BLaER1 treated with 17β-estradiol and CSF1 and Interleukin-3, amounts not matched to agents 10 nM and 100 nM (cell line): ENCODE measurements at regions not wholly inside any gene's neighbourhood (a gene's known extent, or its start where the extent isn't known, plus 50 kb on each side); places are given as distances from the start of the nearest gene placed in this dataset.
"Not testable (repeated sequence)": the region's sequence is repeated elsewhere in the genome, so short reads cannot be mapped to it uniquely, and the experiment has no call there.

Experiments
- H3K27ac ChIP-seq, 11 experiments: shearing (Covaris generic); formaldehyde crosslinking; 2 replicates each; pipeline ENCODE4 v1.8.1; 2022
- H3K27me3 ChIP-seq, 11 experiments: shearing (Covaris generic); formaldehyde crosslinking; 2 replicates each; pipeline ENCODE4 v1.8.1; 2022
- H3K36me3 ChIP-seq, 11 experiments: shearing (Covaris generic); formaldehyde crosslinking; 2 replicates each; pipeline ENCODE4 v1.8.1; 2022
- H3K4me1 ChIP-seq, 10 experiments: shearing (Covaris generic); formaldehyde crosslinking; 2 replicates each; pipeline ENCODE4 v1.8.1; 2022
- H3K4me2 ChIP-seq, 11 experiments: shearing (Covaris generic); formaldehyde crosslinking; 2 replicates each; pipeline ENCODE4 v1.8.1; 2022
- H3K4me3 ChIP-seq, 10 experiments: shearing (Covaris generic); formaldehyde crosslinking; 2 replicates each; pipeline ENCODE4 v1.8.1; 2022
- H3K9ac ChIP-seq, 11 experiments: shearing (Covaris generic); formaldehyde crosslinking; 2 replicates each; pipeline ENCODE4 v1.8.1; 2022
- H3K9me3 ChIP-seq, 11 experiments: shearing (Covaris generic); formaldehyde crosslinking; replicated peaks in 1 of 11; 2 replicates each; pipeline ENCODE4 v1.8.1; 2022
- H4K20me1 ChIP-seq, 11 experiments: shearing (Covaris generic); formaldehyde crosslinking; 2 replicates each; pipeline ENCODE4 v1.8.1; 2022
- Cebpa-rat ChIP-seq, 11 experiments: shearing (Covaris generic); IDR thresholded peaks; 2 replicates each; pipeline ENCODE4 v1.8.1; 2022

- Histone ChIP-seq H3K9ac (no peak overlapping the region), H4K20me1 (no peaks in the 10 kb centered on the region), H3K36me3 (no peaks in the 10 kb centered on the region), H3K4me1 (peaks cover 23 to 87% (median 78%) of the 10 kb centered on the region in 10 experiments), H3K9me3 (no peaks in the 10 kb centered on the region), H3K4me2 (peak overlapping the region in 7 of 11 experiments; percentile 63 to 97 (median 77); a peak in 10 of 22 replicates), H3K4me3 (no peak overlapping the region), H3K27ac (no peak overlapping the region), H3K27me3 (peaks cover 0 to 4% (median 0%) of the 10 kb centered on the region in 11 experiments; a peak in 1 of 22 replicates)
- TF ChIP-seq Cebpa-rat (IDR thresholded peaks at IDR 0.05), result no peak
Measured at GRCh38 chr16:85530370-85530739, 82.8 kb upstream of the GSE1 start.

DNA sequence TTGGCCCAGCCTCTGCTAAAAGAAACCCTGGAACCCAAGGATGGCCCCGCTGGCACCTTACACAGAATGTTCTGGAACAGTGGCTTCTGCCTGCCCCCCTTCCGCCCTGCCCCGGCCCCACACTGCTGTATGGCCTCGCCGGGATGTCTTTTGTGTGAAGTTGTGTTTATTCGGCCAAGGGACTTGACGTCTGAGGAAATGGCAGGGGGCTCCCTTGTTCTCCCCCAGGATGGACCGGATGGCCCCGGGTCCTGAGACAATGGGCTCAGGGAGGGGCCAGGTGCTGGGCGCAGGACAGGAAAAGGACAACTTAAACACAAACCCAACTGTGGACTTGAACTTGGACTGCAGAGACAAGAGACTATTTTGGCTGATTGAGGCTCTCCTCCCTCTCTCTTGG, 81.6 kb upstream of the GSE1 start:
- peak overlapping the region in 10 of 11 experiments; percentile 17 to 77 (median 64); a peak in 19 of 22 replicates for H3K4me2 ChIP-seq
- H3K27me3 ChIP-seq, result peaks cover 0 to 4% (median 0%) of the 10 kb centered on the region in 11 experiments; a peak in 1 of 22 replicates
- no peaks in the 10 kb centered on the region for H3K9me3 ChIP-seq
- H3K4me1 ChIP-seq, result peaks cover 26 to 87% (median 78%) of the 10 kb centered on the region in 10 experiments
- no peak overlapping the region for H3K4me3 ChIP-seq
- TF ChIP-seq Cebpa-rat (IDR thresholded peaks at IDR 0.05), result no peak
- H3K36me3 ChIP-seq, result no peaks in the 10 kb centered on the region
- peak overlapping the region in 4 of 11 experiments; percentile 18 to 47 (median 42); a peak in 7 of 22 replicates for H3K27ac ChIP-seq
- peak overlapping the region in 6 of 11 experiments; percentile 1 to 43 (median 12); a peak in 7 of 22 replicates for H3K9ac ChIP-seq
- H4K20me1 ChIP-seq, result 0 out of 22 replicates have a peak, but pooled peaks cover 0 to 4% (median 0%) of the 10 kb centered on the region in 11 experiments

GRCh38 chr16:85532147-85532546, 81.0 kb upstream of the GSE1 start:
- Histone ChIP-seq H3K9me3 (no peaks in the 10 kb centered on the region), H4K20me1 (0 out of 22 replicates have a peak, but pooled peaks cover 0 to 4% (median 0%) of the 10 kb centered on the region in 11 experiments), H3K9ac (no peak overlapping the region), H3K36me3 (no peaks in the 10 kb centered on the region), H3K4me1 (peaks cover 28 to 87% (median 78%) of the 10 kb centered on the region in 10 experiments), H3K27me3 (peaks cover 0 to 4% (median 0%) of the 10 kb centered on the region in 11 experiments; a peak in 1 of 22 replicates), H3K4me2 (peak overlapping the region in 8 of 11 experiments; percentile 61 to 77 (median 66); a peak in 14 of 22 replicates), H3K27ac (no peak overlapping the region), H3K4me3 (no peak overlapping the region)
- no peak for TF ChIP-seq Cebpa-rat (IDR thresholded peaks at IDR 0.05)

GRCh38 chr16:85533593-85533992, 79.5 kb upstream of the GSE1 start:
- peaks cover 26 to 87% (median 72%) of the 10 kb centered on the region in 10 experiments for H3K4me1 ChIP-seq
- 0 out of 22 replicates have a peak overlapping the region, but pooled peaks of 1 of the 11 experiments have one; percentile 9 for H3K4me2 ChIP-seq
- not testable (repeated sequence) for H3K36me3 ChIP-seq, H4K20me1 ChIP-seq, H3K4me3 ChIP-seq, H3K9ac ChIP-seq, H3K27me3 ChIP-seq, H3K27ac ChIP-seq, H3K9me3 ChIP-seq

DNA sequence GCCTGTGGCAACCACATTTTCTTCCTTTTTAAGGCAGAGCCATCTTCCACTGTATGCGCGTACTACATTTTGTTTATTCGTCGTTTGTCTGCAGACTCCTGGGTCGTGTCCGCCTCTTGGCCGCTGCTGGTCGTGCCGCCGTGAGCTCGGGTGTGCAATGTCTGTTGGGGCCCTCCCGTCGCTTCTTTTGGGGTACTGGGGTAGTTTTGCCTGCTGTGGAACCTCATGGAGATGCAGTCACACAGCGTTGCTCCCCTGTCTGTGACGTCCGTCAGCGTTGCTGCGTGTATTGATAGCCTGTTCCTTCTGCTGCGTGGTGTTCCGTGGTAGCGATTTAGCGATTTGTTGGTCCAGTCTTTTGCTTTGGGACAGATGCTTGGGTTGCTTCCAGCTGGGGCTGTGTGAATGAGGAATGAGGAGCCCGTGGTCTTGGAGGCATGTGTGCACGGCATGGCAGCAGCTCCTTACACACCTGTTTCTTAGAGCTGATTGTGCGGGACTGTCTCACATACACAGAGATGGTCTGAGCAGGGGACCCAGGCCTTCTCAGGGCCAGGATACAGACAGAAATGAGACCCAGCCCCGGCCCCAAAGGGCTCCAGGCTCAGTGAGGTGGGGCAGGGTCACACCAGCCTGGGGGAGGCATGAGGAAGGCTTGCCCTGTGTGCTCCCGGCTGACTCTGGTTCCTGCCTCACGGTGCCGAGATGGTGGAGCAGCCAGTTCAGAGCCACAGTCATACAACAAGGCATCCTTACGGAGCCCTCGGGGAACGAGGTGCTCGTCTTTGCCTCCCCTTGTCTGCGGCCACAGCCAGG, 78.4 kb upstream of the GSE1 start:
- 0 out of 22 replicates have a peak, but pooled peaks cover 0 to 4% (median 0%) of the 10 kb centered on the region in 11 experiments for H4K20me1 ChIP-seq

DNA sequence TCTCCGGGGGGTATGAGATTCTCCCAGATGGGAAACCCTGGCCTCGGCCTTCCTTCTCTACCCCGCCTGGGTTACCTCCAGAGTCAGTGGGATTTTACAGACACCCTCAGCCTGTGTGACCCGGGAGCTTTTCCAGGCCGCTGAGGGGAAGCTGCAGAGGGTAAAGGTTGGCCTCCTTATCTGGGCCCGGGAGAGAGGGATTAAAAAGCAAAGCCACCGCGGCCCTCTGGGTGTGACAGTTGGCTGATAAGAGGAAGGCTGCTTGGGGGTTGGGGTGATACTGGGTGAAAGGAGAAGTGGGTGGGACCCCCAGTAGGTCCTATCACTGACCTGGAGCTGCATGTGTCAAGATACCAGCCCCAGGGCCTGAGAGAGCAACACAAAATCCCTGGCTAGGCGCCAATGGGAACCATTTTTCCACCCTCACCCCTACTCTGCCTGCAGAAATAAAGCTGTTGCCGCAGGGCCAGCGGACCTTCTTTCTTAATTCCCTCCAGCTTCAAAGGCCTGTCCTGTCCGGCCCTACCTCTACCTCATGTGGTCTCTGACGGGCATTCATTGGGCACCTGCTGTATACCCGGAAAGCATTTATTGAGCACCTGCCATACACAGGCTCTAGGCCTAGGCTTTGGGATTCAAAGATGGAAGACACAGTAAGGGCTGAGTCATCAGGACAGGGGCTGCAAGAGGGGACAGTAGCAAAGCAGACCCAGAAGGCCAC, 77.6 kb upstream of the GSE1 start:
- peak overlapping the region in 9 of 11 experiments; percentile 28 to 67 (median 60); a peak in 19 of 22 replicates for H3K9ac ChIP-seq
- peak overlapping the region; percentile 70 to 97 (median 84) for H3K4me2 ChIP-seq

More for the DNA sequence above, 78.4 kb upstream of the GSE1 start:
- no peak for TF ChIP-seq Cebpa-rat (IDR thresholded peaks at IDR 0.05)
- H3K9ac ChIP-seq, result peak overlapping the region in 9 of 11 experiments; percentile 28 to 67 (median 60); a peak in 19 of 22 replicates
- peak overlapping the region; percentile 70 to 97 (median 84) for H3K4me2 ChIP-seq
- H3K27ac ChIP-seq, result peak overlapping the region in 10 of 11 experiments; percentile 0 to 84 (median 59); a peak in 16 of 22 replicates
- peaks cover 26 to 77% (median 61%) of the 10 kb centered on the region in 10 experiments for H3K4me1 ChIP-seq
- peaks cover 0 to 11% (median 7%) of the 10 kb centered on the region in 11 experiments; a peak in 13 of 22 replicates for H3K36me3 ChIP-seq
- H3K4me3 ChIP-seq, result 0 out of 20 replicates have a peak overlapping the region, but pooled peaks of 1 of the 10 experiments have one; percentile 45
- H3K27me3 ChIP-seq, result peaks cover 0 to 4% (median 0%) of the 10 kb centered on the region in 11 experiments; a peak in 1 of 22 replicates
- peaks cover 7 to 12% (median 9%) of the 10 kb centered on the region in 11 experiments for H3K9me3 ChIP-seq

GRCh38 chr16:85536073-85536410, 77.1 kb upstream of the GSE1 start:
- peaks cover 0 to 4% (median 0%) of the 10 kb centered on the region in 11 experiments; a peak in 1 of 22 replicates for H3K27me3 ChIP-seq
- H3K4me3 ChIP-seq, result peak overlapping the region in 2 of 10 experiments; percentile 30 to 45; a peak in 4 of 20 replicates
- peak overlapping the region in 9 of 11 experiments; percentile 22 to 67 (median 55); a peak in 18 of 22 replicates for H3K9ac ChIP-seq
- peaks cover 15 to 21% (median 18%) of the 10 kb centered on the region in 11 experiments for H3K9me3 ChIP-seq
- H3K4me2 ChIP-seq, result peak overlapping the region; percentile 70 to 97 (median 84)
- peaks cover 0 to 17% (median 11%) of the 10 kb centered on the region in 11 experiments; a peak in 15 of 22 replicates for H3K36me3 ChIP-seq
- H3K4me1 ChIP-seq, result peaks cover 28 to 71% (median 58%) of the 10 kb centered on the region in 10 experiments
- H3K27ac ChIP-seq, result peak overlapping the region in 10 of 11 experiments; percentile 20 to 84 (median 59); a peak in 17 of 22 replicates
- no peak for TF ChIP-seq Cebpa-rat (IDR thresholded peaks at IDR 0.05)
- H4K20me1 ChIP-seq, result 0 out of 22 replicates have a peak, but pooled peaks cover 0 to 4% (median 0%) of the 10 kb centered on the region in 11 experiments

More for the DNA sequence above, 77.6 kb upstream of the GSE1 start:
- Histone ChIP-seq H3K27ac (peak overlapping the region in 10 of 11 experiments; percentile 0 to 84 (median 59); a peak in 17 of 22 replicates), H3K27me3 (peaks cover 0 to 4% (median 0%) of the 10 kb centered on the region in 11 experiments; a peak in 1 of 22 replicates), H3K4me3 (peak overlapping the region in 2 of 10 experiments; percentile 30 to 45; a peak in 4 of 20 replicates), H3K4me1 (peaks cover 26 to 71% (median 60%) of the 10 kb centered on the region in 10 experiments), H3K9me3 (peaks cover 15 to 19% (median 17%) of the 10 kb centered on the region in 11 experiments), H4K20me1 (0 out of 22 replicates have a peak, but pooled peaks cover 0 to 4% (median 0%) of the 10 kb centered on the region in 11 experiments), H3K36me3 (peaks cover 0 to 17% (median 11%) of the 10 kb centered on the region in 11 experiments; a peak in 15 of 22 replicates)
- no peak for TF ChIP-seq Cebpa-rat (IDR thresholded peaks at IDR 0.05)
